GM12865 (cell line): ENCODE measurements at regions not wholly inside any gene's neighbourhood (a gene's known extent, or its start where the extent isn't known, plus 50 kb on each side); places are given as distances from the start of the nearest gene placed in this dataset.
"Not testable (repeated sequence)": the region's sequence is repeated elsewhere in the genome, so short reads cannot be mapped to it uniquely, and the experiment has no call there.

Experiments
- DNase-seq: peaks from one replicate; pipeline ENCODE4 v3.0.0; 2010; ENCODE audit warnings: low read depth
- H3K4me3 ChIP-seq: 2 replicates; pipeline ENCODE4 v1.5.1; 2011; ENCODE audit warnings: mild to moderate bottlenecking, low read depth, low read length, control low read depth
- TF ChIP-seq, protein P1 (sequence below): IDR thresholded peaks from 2 replicates; pipeline ENCODE4 v1.5.1; 2011; ENCODE audit warnings: low read length, control low read depth, low read depth, inconsistent platforms; ENCODE audit not compliant: insufficient read depth; ENCODE audit errors: missing control alignments

DNA sequence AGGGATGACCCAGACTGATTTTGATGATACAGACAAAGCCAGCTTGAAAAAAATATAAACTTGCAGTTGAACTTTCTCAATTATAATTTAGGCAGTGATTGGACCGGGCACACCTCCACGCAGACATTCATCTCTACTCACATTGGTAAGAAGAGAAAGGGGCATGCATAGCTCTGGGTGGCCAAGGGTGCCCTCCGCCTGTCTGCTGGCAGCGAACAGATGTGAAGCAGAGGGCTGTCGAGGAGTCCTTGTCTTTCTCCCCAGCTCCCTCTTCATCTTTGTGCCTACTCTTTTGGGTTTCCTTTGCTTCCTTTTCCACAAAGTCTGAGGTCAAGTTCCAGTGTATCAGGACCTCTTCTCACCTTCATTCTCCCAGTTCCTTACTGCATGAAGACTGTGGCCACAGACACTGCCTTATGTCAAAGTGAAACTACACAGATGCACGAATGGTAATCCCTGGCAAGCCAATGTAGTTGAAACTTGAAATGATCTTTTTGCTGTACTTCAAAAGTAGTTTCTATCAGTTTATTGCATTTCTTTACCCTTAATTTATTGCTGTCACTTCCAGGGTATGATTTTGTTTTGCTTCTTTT is 343.7 kb upstream of the SOX9 start:
- TF ChIP-seq, protein P1, sequence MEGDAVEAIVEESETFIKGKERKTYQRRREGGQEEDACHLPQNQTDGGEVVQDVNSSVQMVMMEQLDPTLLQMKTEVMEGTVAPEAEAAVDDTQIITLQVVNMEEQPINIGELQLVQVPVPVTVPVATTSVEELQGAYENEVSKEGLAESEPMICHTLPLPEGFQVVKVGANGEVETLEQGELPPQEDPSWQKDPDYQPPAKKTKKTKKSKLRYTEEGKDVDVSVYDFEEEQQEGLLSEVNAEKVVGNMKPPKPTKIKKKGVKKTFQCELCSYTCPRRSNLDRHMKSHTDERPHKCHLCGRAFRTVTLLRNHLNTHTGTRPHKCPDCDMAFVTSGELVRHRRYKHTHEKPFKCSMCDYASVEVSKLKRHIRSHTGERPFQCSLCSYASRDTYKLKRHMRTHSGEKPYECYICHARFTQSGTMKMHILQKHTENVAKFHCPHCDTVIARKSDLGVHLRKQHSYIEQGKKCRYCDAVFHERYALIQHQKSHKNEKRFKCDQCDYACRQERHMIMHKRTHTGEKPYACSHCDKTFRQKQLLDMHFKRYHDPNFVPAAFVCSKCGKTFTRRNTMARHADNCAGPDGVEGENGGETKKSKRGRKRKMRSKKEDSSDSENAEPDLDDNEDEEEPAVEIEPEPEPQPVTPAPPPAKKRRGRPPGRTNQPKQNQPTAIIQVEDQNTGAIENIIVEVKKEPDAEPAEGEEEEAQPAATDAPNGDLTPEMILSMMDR: no peak
- peak overlapping the region; percentile 6 for H3K4me3 ChIP-seq
- peak; percentile 64 for DNase-seq

DNA sequence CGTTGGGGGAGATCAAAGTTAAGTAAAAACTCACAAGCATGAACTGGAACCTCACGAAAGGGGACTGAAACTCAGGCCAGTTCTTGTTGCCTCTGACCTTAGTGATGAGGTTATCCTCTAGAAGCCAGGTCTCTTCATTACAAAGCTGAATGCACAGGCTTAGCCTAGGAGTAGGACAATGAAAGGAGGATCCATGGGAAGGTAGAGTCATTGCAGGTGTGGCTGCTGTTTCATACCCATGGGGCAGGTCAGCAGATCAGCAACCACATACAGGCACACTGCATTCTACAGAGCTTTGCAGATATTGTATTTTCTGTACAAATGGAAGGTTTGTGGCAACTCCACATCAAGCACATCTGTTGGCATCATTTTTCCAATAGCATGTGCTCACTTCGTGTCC is 341.3 kb upstream of the SOX9 start:
- TF ChIP-seq, protein P1: no peak
- H3K4me3 ChIP-seq: no peak overlapping the region
- DNase-seq: no peak

DNA sequence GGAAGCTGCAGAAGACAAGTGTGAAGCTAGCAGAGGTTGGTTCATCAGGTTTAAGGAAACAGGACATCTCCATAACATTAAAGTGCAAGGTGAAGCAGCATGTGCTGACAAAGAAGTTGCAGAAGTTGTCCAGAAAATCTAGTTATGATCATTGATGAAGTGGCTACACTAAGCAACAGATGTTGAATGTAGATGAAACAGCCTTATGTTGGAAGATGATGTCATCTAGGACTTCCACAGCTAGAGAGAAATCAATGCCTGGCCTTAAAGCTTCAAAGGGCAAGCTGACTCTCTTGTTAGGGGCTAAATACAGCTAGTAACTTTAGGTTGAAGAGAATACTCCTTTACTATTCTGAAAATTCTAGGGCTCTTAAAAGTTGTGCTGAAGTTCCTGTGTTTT is 340.2 kb upstream of the SOX9 start:
- TF ChIP-seq, protein P1: no peak
- H3K4me3 ChIP-seq: no peak overlapping the region
- DNase-seq: no peak

DNA sequence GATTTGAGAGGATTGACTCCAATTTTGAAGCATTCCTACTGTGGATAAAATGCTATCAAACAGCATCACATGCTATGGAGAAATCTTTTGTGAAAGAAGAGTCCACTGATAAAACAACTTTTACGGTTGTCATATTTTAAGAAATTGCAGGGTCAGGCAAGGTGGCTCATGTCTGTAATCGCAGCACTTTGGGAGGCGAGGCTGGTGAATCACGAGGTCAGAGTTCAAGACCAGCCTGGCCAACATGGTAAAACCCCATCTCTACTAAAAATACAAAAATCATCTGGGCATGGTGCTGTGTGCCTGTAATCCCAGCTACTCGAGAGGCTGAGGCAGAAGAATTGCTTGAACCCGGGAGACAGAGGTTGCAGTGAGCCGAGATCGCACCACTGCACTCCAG is 338.8 kb upstream of the SOX9 start:
- not testable (repeated sequence) for DNase-seq, H3K4me3 ChIP-seq

DNA sequence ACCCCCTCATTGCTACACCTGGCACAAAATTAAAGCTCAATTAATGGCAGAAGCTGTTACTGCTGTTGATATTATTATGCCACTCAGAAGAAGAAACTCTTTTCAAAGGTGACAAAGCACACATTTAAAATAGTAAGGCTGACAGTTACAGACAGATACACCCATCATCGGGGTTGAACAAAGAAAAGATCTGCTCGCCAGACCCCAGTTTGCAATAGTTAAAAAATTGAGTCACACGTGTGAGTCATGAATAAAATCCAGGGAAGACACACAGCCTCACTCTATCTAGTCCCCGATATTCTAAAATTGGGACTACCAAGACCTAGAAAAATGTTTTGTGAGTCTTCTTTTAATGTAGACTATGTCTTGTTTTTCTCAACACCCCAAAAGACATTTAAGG is 330.0 kb upstream of the SOX9 start:
- TF ChIP-seq, protein P1: no peak
- H3K4me3 ChIP-seq: no peak overlapping the region
- no peak for DNase-seq

DNA sequence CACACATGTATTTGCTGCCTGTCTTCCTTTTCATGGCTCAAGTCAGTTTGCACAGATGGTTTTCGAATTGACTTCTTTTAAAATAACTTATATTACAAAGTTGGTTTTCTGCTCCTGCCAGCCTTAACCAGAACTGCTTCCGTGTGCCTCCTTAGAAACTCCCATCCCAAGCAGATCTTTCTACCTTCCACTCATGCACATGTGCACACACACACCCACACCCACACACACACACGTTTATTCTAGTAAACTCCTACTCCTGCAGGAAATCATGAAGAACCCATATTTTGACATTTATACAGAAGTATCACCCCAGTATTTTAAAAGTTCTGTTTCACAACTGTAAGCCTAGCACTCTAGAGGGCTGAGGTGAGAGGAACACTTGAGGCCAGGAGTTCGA is 329.5 kb upstream of the SOX9 start:
- TF ChIP-seq, protein P1: no peak
- no peak for DNase-seq
- no peak overlapping the region for H3K4me3 ChIP-seq

DNA sequence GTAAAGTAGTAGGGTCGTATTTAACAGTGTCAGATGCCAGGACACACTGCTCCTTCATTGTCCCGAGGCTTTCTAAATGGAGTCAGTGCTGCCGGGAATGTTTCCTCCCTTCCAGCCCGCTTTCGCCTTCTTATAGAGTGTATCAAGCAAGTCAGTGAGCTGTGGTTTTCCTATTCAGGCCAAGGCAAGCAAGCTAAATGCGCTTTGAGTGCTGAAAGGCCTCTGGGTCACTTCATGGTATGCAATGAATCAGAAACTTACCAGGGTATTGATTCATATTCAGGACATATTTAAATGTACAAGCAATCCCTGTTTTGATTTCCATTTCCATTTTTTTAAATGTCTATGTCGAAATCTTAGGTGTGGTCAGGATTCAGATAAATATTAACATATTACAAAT is 327.9 kb upstream of the SOX9 start:
- TF ChIP-seq, protein P1: no peak
- no peak overlapping the region for H3K4me3 ChIP-seq
- no peak for DNase-seq
